Endothelial cell of umbilical vein (primary cell): ENCODE measurements at regions not wholly inside any gene's neighbourhood (a gene's known extent, or its start where the extent isn't known, plus 50 kb on each side); places are given as distances from the start of the nearest gene placed in this dataset.

Experiments
- EZH2 ChIP-seq: IDR thresholded peaks from 2 replicates; pipeline ENCODE4 v1.6.1; 2012; ENCODE audit warnings: borderline replicate concordance, low read depth, mild to moderate bottlenecking, moderate library complexity, low read length, inconsistent platforms; ENCODE audit not compliant: severe bottlenecking
- JUN ChIP-seq: IDR thresholded peaks from 2 replicates; pipeline ENCODE4 v1.6.1; 2011; ENCODE audit warnings: borderline replicate concordance, low read depth; ENCODE audit not compliant: insufficient read length, insufficient read depth
- MYC ChIP-seq: IDR thresholded peaks from one replicate; pipeline ENCODE4 v1.6.1; 2011; ENCODE audit warnings: mild to moderate bottlenecking, low read depth, low read length
- POLR2A ChIP-seq: IDR thresholded peaks from 2 replicates; pipeline ENCODE4 v1.6.1; 2012; ENCODE audit warnings: low read depth, mild to moderate bottlenecking, control low read depth, low read length
- POLR2AphosphoS5 ChIP-seq: IDR thresholded peaks from 2 replicates; pipeline ENCODE4 v1.6.1; 2012; ENCODE audit warnings: low read depth, mild to moderate bottlenecking, control low read depth, low read length, moderate library complexity; ENCODE audit not compliant: insufficient read depth
- TF ChIP-seq, protein P1 (sequence below), 2 donors: IDR thresholded peaks; 1 replicate in 1 of 2; 2 replicates in 1 of 2; pipeline ENCODE4 v1.5.1; 2011; ENCODE audit warnings: low read length in 2 of 2, mild to moderate bottlenecking in 2 of 2, moderate library complexity in 2 of 2, control low read depth in 1 of 2, inconsistent platforms in 1 of 2, low read depth in 1 of 2; ENCODE audit not compliant: insufficient read depth in 1 of 2; ENCODE audit errors: extremely low read depth in 1 of 2

DNA sequence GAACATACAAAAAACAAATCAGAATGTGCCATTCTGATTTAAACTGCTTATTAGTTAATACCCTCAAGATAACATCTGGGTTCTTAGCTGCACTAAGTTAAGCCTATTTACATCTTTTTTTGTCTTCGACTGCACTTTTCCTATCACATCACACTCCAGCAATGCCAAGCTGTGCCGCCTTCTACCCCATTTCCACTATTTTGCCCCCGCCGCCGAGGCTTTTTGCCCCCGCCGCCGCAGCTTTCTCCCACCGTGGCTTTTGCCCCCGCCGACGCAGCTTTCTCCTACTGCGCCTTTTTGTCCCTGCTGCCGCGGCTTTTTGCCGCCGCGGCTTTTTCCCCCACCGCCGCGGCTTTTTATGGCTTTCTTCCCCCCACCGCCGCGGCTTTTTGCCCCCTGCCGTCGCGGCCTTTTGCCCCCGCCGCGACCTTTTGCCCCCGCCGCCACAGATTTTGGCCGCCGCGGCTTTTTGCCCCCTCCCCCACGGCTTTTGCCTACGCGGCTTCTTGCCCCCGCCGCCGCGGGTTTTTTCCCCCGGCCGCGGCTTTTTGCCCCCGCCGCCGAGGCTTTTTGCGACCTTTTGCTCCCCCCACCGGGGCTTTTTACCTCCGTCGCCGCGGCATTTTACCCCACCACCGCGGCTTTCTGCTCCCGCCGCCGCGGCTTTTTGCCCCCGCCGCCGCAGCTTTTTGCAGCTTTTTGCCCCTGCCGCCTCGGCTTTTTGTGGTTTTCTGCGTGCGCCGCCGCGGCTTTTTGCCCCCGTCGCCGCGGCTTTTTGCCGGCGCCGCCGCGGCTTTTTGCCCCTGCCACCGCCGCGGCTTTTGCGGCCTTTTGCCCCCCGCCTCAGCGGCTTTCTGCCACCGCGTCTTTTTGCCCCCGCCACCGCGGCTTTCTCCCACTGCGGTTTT, 331.4 kb upstream of the WSB1 start:
- TF ChIP-seq, protein P1, sequence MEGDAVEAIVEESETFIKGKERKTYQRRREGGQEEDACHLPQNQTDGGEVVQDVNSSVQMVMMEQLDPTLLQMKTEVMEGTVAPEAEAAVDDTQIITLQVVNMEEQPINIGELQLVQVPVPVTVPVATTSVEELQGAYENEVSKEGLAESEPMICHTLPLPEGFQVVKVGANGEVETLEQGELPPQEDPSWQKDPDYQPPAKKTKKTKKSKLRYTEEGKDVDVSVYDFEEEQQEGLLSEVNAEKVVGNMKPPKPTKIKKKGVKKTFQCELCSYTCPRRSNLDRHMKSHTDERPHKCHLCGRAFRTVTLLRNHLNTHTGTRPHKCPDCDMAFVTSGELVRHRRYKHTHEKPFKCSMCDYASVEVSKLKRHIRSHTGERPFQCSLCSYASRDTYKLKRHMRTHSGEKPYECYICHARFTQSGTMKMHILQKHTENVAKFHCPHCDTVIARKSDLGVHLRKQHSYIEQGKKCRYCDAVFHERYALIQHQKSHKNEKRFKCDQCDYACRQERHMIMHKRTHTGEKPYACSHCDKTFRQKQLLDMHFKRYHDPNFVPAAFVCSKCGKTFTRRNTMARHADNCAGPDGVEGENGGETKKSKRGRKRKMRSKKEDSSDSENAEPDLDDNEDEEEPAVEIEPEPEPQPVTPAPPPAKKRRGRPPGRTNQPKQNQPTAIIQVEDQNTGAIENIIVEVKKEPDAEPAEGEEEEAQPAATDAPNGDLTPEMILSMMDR (IDR thresholded peaks at IDR 0.05; ENCODE audit: extremely low read depth in 1 of 2, insufficient read depth in 1 of 2, low read depth in 1 of 2, low read length in 2 of 2), result no peak
- TF ChIP-seq EZH2 (no peak), POLR2AphosphoS5 (no peak), POLR2A (no peak), MYC (no peak), JUN (no peak)
